OCI-LY3 (cell line): ENCODE measurements at regions not wholly inside any gene's neighbourhood (a gene's known extent, or its start where the extent isn't known, plus 50 kb on each side); places are given as distances from the start of the nearest gene placed in this dataset.

ENCODE experiments used
- H2AFZ ChIP-seq: fragments of 200-600, 300-600 bp; shearing (Covaris generic); 2 replicates; pipeline ENCODE4 v1.6.0; 2014; ENCODE audit warnings: antibody characterized with exemption, low read depth, low read length
- H3K27ac ChIP-seq: fragments of 200-600, 300-600 bp; sonication (generic); 2 replicates; pipeline ENCODE4 v1.5.1; 2014; ENCODE audit warnings: mild to moderate bottlenecking, low read length, moderate library complexity, mixed read lengths
- H3K27me3 ChIP-seq: fragments of 200-600, 300-600 bp; sonication (generic); 2 replicates; pipeline ENCODE4 v1.6.1; 2014; ENCODE audit warnings: low read depth, low read length, mixed read lengths
- H3K36me3 ChIP-seq: fragments of 200-600, 300-600 bp; sonication (generic); replicated peaks from 2 replicates; pipeline ENCODE3; 2014; ENCODE audit warnings: low read depth, low read length, mixed read lengths
- H3K4me1 ChIP-seq: fragments of 300-600, 200-600 bp; sonication (generic); 2 replicates; pipeline ENCODE4 v1.6.1; 2014; ENCODE audit warnings: low read length, mixed read lengths
- H3K4me2 ChIP-seq: fragments of 200-600, 300-600 bp; sonication (generic); 2 replicates; pipeline ENCODE4 v1.6.1; 2014; ENCODE audit warnings: low read length, mixed read lengths
- H3K4me3 ChIP-seq: fragments of 300-600, 200-600 bp; sonication (generic); 2 replicates; pipeline ENCODE4 v1.5.1; 2014; ENCODE audit warnings: antibody characterized with exemption, mild to moderate bottlenecking, low read length, moderate library complexity
- H3K79me2 ChIP-seq: fragments of 300-600, 200-600 bp; shearing (Covaris generic); 2 replicates; pipeline ENCODE4 v1.6.1; 2014; ENCODE audit warnings: mild to moderate bottlenecking, low read length, mixed read lengths
- H3K9ac ChIP-seq: fragments of 300-600, 200-600 bp; shearing (Covaris generic); 2 replicates; pipeline ENCODE4 v1.6.0; 2014; ENCODE audit warnings: mild to moderate bottlenecking, low read length, moderate library complexity
- H3K9me3 ChIP-seq: fragments of 200-600, 300-600 bp; shearing (Covaris generic); 2 replicates; pipeline ENCODE4 v1.6.1; 2014; ENCODE audit warnings: low read length, mixed read lengths; ENCODE audit not compliant: insufficient read depth
- H4K20me1 ChIP-seq: fragments of 200-600, 300-600 bp; sonication (generic); 2 replicates; pipeline ENCODE4 v1.6.1; 2016; ENCODE audit warnings: low read length, mixed read lengths; ENCODE audit not compliant: insufficient read depth
- CTCF ChIP-seq: fragments of 200-600, 300-600 bp; sonication (generic); IDR thresholded peaks from 2 replicates; pipeline ENCODE4 v1.5.1; 2014; ENCODE audit warnings: antibody characterized with exemption, low read length, low read depth
- EZH2phosphoT487 ChIP-seq: fragments of 200-600 bp; shearing (Covaris generic); IDR thresholded peaks from 2 replicates; pipeline ENCODE4 v1.6.1; 2018; ENCODE audit warnings: antibody characterized with exemption, mixed run types, low read depth

DNA sequence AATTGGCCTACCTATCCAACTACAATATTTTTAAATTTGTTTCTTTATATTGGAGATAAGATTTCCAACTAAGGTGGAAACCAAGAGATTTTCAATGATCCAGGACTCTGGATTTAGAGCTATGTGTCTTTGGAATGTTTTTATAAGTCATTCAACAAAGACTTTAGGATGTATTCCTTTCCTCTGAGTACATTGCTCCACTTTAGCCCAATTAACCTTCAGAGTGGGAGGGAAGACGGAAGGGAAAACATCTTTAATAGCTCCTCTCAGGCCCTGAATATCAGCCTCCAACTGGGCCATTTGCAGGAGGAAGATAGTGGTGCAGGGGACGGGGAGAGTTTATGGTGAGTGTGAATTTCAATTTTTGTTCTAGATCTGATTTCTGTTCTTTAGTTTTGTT lies 239.2 kb downstream of the PIK3R1 start:
- no peaks in the 10 kb centered on the region for H3K9me3 ChIP-seq
- H3K9ac ChIP-seq: no peak overlapping the region
- no peaks in the 10 kb centered on the region for H3K79me2 ChIP-seq
- no peak overlapping the region for H3K27ac ChIP-seq
- H2AFZ ChIP-seq: no peak overlapping the region
- no peaks in the 10 kb centered on the region for H3K36me3 ChIP-seq
- no peaks in the 10 kb centered on the region for H3K4me1 ChIP-seq
- H3K4me3 ChIP-seq: no peak overlapping the region
- TF ChIP-seq CTCF (no peak), EZH2phosphoT487 (no peak)
- H3K4me2 ChIP-seq: no peak overlapping the region
- no peaks in the 10 kb centered on the region for H4K20me1 ChIP-seq
- H3K27me3 ChIP-seq: no peaks in the 10 kb centered on the region

- H3K27me3 ChIP-seq: no peaks in the 10 kb centered on the region
- H3K27ac ChIP-seq: no peak overlapping the region
- H3K4me3 ChIP-seq: no peak overlapping the region
- no peaks in the 10 kb centered on the region for H3K79me2 ChIP-seq
- no peak overlapping the region for H3K9ac ChIP-seq
- TF ChIP-seq EZH2phosphoT487 (no peak), CTCF (no peak)
- H4K20me1 ChIP-seq: no peaks in the 10 kb centered on the region
- H3K9me3 ChIP-seq: no peaks in the 10 kb centered on the region
- no peaks in the 10 kb centered on the region for H3K36me3 ChIP-seq
- no peaks in the 10 kb centered on the region for H3K4me1 ChIP-seq
- H2AFZ ChIP-seq: no peak overlapping the region
- no peak overlapping the region for H3K4me2 ChIP-seq
Measured at GRCh38 chr5:68455216-68455615, 239.7 kb downstream of the PIK3R1 start.

GRCh38 chr5:68456756-68457217 lies 241.2 kb downstream of the PIK3R1 start:
- Histone ChIP-seq H3K4me3 (no peak overlapping the region), H3K79me2 (no peaks in the 10 kb centered on the region), H3K27me3 (no peaks in the 10 kb centered on the region), H4K20me1 (no peaks in the 10 kb centered on the region), H3K9ac (no peak overlapping the region), H3K27ac (no peak overlapping the region), H2AFZ (no peak overlapping the region), H3K4me2 (no peak overlapping the region), H3K9me3 (no peaks in the 10 kb centered on the region), H3K36me3 (no peaks in the 10 kb centered on the region), H3K4me1 (no peaks in the 10 kb centered on the region)
- TF ChIP-seq EZH2phosphoT487 (no peak), CTCF (no peak)

DNA sequence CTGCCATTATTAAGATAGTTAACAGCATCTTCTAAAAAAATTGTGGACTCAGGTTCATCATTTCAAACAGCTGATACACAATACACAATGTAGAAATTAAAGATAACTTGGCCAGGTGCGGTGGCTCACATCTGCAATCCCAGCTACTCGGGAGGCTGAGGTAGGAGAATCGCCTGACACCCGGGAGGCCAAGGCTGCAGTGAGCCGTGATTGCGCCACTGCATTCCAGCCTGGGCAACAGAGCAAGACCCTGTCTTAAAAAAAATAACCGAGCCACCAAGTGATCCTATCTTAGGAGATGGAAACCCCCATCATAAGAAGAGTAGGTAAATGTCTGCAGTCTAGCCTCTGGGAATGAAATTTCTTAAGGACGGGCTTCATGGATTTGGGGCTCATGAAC lies 241.7 kb downstream of the PIK3R1 start:
- Histone ChIP-seq H3K27me3 (no peaks in the 10 kb centered on the region), H4K20me1 (no peaks in the 10 kb centered on the region), H2AFZ (no peak overlapping the region), H3K9ac (no peak overlapping the region), H3K4me2 (no peak overlapping the region), H3K4me3 (no peak overlapping the region), H3K36me3 (no peaks in the 10 kb centered on the region), H3K9me3 (no peaks in the 10 kb centered on the region), H3K4me1 (no peaks in the 10 kb centered on the region), H3K27ac (no peak overlapping the region), H3K79me2 (no peaks in the 10 kb centered on the region)
- no peak for TF ChIP-seq CTCF
- TF ChIP-seq EZH2phosphoT487: no peak
